SU-DHL-6 (cell line): ENCODE measurements at regions not wholly inside any gene's neighbourhood (a gene's known extent, or its start where the extent isn't known, plus 50 kb on each side); places are given as distances from the start of the nearest gene placed in this dataset.

ENCODE experiments used
- H2AFZ ChIP-seq: fragments of 200-600 bp; sonication (generic); 2 replicates; pipeline ENCODE4 v1.6.1; 2014; ENCODE audit warnings: low read depth, mild to moderate bottlenecking, moderate library complexity, mixed read lengths, antibody characterized with exemption, low read length; ENCODE audit not compliant: severe bottlenecking
- H3F3A ChIP-seq: fragments of 200-600 bp; shearing (Covaris generic); 2 replicates; pipeline ENCODE4 v1.6.0; 2016; ENCODE audit warnings: antibody characterized with exemption, mild to moderate bottlenecking; ENCODE audit not compliant: insufficient read depth
- H3K27ac ChIP-seq: fragments of 200-600 bp; sonication (generic); 2 replicates; pipeline ENCODE4 v1.5.1; 2016; ENCODE audit warnings: low read depth, mild to moderate bottlenecking, low read length, moderate library complexity, mixed read lengths
- H3K27me3 ChIP-seq: fragments of 200-600 bp; sonication (generic), shearing (Covaris generic); 2 replicates; pipeline ENCODE4 v1.6.0; 2014; ENCODE audit warnings: mild to moderate bottlenecking, low read length
- H3K36me3 ChIP-seq: fragments of 200-600 bp; sonication (generic); 2 replicates; pipeline ENCODE4 v1.6.1; 2014; ENCODE audit warnings: mild to moderate bottlenecking, low read length, mixed read lengths
- H3K4me2 ChIP-seq: fragments of 300-600, 200-600 bp; shearing (Covaris generic), sonication (generic); 2 replicates; pipeline ENCODE4 v1.6.0; 2014; ENCODE audit warnings: low read length, low read depth, mild to moderate bottlenecking; ENCODE audit not compliant: poor library complexity, severe bottlenecking
- H3K4me3 ChIP-seq: fragments of 200-600 bp; sonication (generic); 2 replicates; pipeline ENCODE4 v1.5.1; 2014; ENCODE audit warnings: antibody characterized with exemption, low read length, mild to moderate bottlenecking, mixed read lengths; ENCODE audit not compliant: insufficient read depth, poor library complexity, severe bottlenecking
- H3K79me2 ChIP-seq: fragments of 200-600 bp; sonication (generic); 2 replicates; pipeline ENCODE4 v1.6.1; 2014; ENCODE audit warnings: mild to moderate bottlenecking, low read length, moderate library complexity; ENCODE audit not compliant: insufficient read depth
- H3K9ac ChIP-seq: fragments of 200-600 bp; sonication (generic); 2 replicates; pipeline ENCODE4 v1.7.0; 2014; ENCODE audit warnings: mild to moderate bottlenecking, low read length
- H3K9me2 ChIP-seq: fragments of 200-600 bp; sonication (generic); replicated peaks from 2 replicates; pipeline ENCODE4 v1.6.1; 2014; ENCODE audit warnings: low read length; ENCODE audit not compliant: insufficient read depth
- H3K9me3 ChIP-seq: fragments of 200-600 bp; sonication (generic); 2 replicates; pipeline ENCODE4 v1.6.1; 2014; ENCODE audit warnings: low read length, mixed read lengths; ENCODE audit not compliant: insufficient read depth
- H4K20me1 ChIP-seq: fragments of 200-600 bp; sonication (generic); 2 replicates; pipeline ENCODE4 v1.6.1; 2014; ENCODE audit warnings: low read depth, mild to moderate bottlenecking, antibody characterized with exemption, low read length, moderate library complexity, mixed read lengths
- CTCF ChIP-seq: fragments of 200-600 bp; sonication (generic); IDR thresholded peaks from one replicate; pipeline ENCODE4 v1.5.1; 2017; ENCODE audit warnings: antibody characterized with exemption, mild to moderate bottlenecking, low read length, moderate library complexity; ENCODE audit not compliant: insufficient read depth, poor library complexity, severe bottlenecking
- EZH2phosphoT487 ChIP-seq: fragments of 200-600 bp; sonication (generic), shearing (Covaris generic); conservative IDR thresholded peaks from 2 replicates; pipeline ENCODE4 v1.6.1; 2018; ENCODE audit warnings: mild to moderate bottlenecking, antibody characterized with exemption, low read length, moderate library complexity, mixed read lengths

GRCh38 chr2:18684206-18685038 lies 95.1 kb upstream of the NT5C1B start:
- TF ChIP-seq EZH2phosphoT487: no peak
- TF ChIP-seq CTCF: no peak
- no peaks in the 10 kb centered on the region for H3K9me3 ChIP-seq
- no peak overlapping the region for H3K9ac ChIP-seq
- no peaks in the 10 kb centered on the region for H3K9me2 ChIP-seq
- no peak overlapping the region for H3K27ac ChIP-seq
- H4K20me1 ChIP-seq: no peaks in the 10 kb centered on the region
- no peak overlapping the region for H2AFZ ChIP-seq
- H3F3A ChIP-seq: no peaks in the 10 kb centered on the region
- no peaks in the 10 kb centered on the region for H3K27me3 ChIP-seq
- H3K4me2 ChIP-seq: no peak overlapping the region
- H3K36me3 ChIP-seq: no peaks in the 10 kb centered on the region
- no peaks in the 10 kb centered on the region for H3K79me2 ChIP-seq
- H3K4me3 ChIP-seq: no peak overlapping the region

- H2AFZ ChIP-seq: no peak overlapping the region
- no peaks in the 10 kb centered on the region for H3K79me2 ChIP-seq
- TF ChIP-seq EZH2phosphoT487: no peak
- TF ChIP-seq CTCF: no peak
- no peaks in the 10 kb centered on the region for H3F3A ChIP-seq
- no peaks in the 10 kb centered on the region for H4K20me1 ChIP-seq
- no peaks in the 10 kb centered on the region for H3K9me3 ChIP-seq
- H3K4me3 ChIP-seq: no peak overlapping the region
- no peak overlapping the region for H3K27ac ChIP-seq
- H3K9ac ChIP-seq: no peak overlapping the region
- H3K27me3 ChIP-seq: no peaks in the 10 kb centered on the region
- H3K36me3 ChIP-seq: no peaks in the 10 kb centered on the region
- no peak overlapping the region for H3K4me2 ChIP-seq
- no peaks in the 10 kb centered on the region for H3K9me2 ChIP-seq
These were observed 93.3 kb upstream of the NT5C1B start for GRCh38 chr2:18682681-18683080.

GRCh38 chr2:18677280-18677679 lies 87.9 kb upstream of the NT5C1B start:
- Histone ChIP-seq H3K4me2 (no peak overlapping the region), H3K79me2 (no peaks in the 10 kb centered on the region), H3F3A (no peaks in the 10 kb centered on the region), H3K27ac (no peak overlapping the region), H3K4me3 (no peak overlapping the region), H4K20me1 (no peaks in the 10 kb centered on the region), H3K9ac (no peak overlapping the region), H3K9me3 (no peaks in the 10 kb centered on the region), H3K9me2 (no peaks in the 10 kb centered on the region), H3K27me3 (no peaks in the 10 kb centered on the region), H2AFZ (no peak overlapping the region), H3K36me3 (no peaks in the 10 kb centered on the region)
- TF ChIP-seq CTCF: no peak
- no peak for TF ChIP-seq EZH2phosphoT487
